LNCaP clone FGC (cell line): ENCODE measurements at regions not wholly inside any gene's neighbourhood (a gene's known extent, or its start where the extent isn't known, plus 50 kb on each side); places are given as distances from the start of the nearest gene placed in this dataset.
"Not testable (repeated sequence)": the region's sequence is repeated elsewhere in the genome, so short reads cannot be mapped to it uniquely, and the experiment has no call there.

ENCODE experiments used
- DNase-seq: peaks from one replicate; pipeline ENCODE4 v3.0.0-alpha.2; 2011; ENCODE audit warnings: low read depth
- H3K4me3 ChIP-seq: 2 replicates; pipeline ENCODE4 v1.5.1; 2011; ENCODE audit warnings: mild to moderate bottlenecking, low read depth, low read length, control low read depth
- CTCF ChIP-seq: IDR thresholded peaks from 2 replicates; pipeline ENCODE4 v1.5.1; 2012; ENCODE audit warnings: mild to moderate bottlenecking; ENCODE audit not compliant: control insufficient read depth, insufficient read depth; ENCODE audit errors: extremely low read depth

- DNase-seq = no peak
These were observed 204.8 kb downstream of the KCNK2 start for GRCh38 chr1:215287362-215287761.

GRCh38 chr1:215290018-215290417, 207.5 kb downstream of the KCNK2 start:
- H3K4me3 ChIP-seq = no peak overlapping the region
- TF ChIP-seq CTCF = no peak
- DNase-seq = no peak

More at GRCh38 chr1:215287362-215287761, 204.8 kb downstream of the KCNK2 start:
- H3K4me3 ChIP-seq = no peak overlapping the region
- TF ChIP-seq CTCF = no peak

GRCh38 chr1:215292932-215293331, 210.4 kb downstream of the KCNK2 start:
- no peak for TF ChIP-seq CTCF
- no peak for DNase-seq
- H3K4me3 ChIP-seq = no peak overlapping the region

GRCh38 chr1:215306426-215306825, 223.9 kb downstream of the KCNK2 start:
- no peak for DNase-seq
- no peak overlapping the region for H3K4me3 ChIP-seq
- no peak for TF ChIP-seq CTCF

GRCh38 chr1:215321802-215322201, 239.3 kb downstream of the KCNK2 start:
- DNase-seq = no peak
- no peak overlapping the region for H3K4me3 ChIP-seq
- TF ChIP-seq CTCF = no peak

GRCh38 chr1:215323992-215324391, 241.5 kb downstream of the KCNK2 start:
- DNase-seq = not testable (repeated sequence)

GRCh38 chr1:215330426-215330825, 236.7 kb upstream of the KCTD3 start:
- no peak for DNase-seq
- no peak for TF ChIP-seq CTCF
- H3K4me3 ChIP-seq = no peak overlapping the region

More at GRCh38 chr1:215323992-215324391, 241.5 kb downstream of the KCNK2 start:
- not testable (repeated sequence) for H3K4me3 ChIP-seq
